HG03432 (cell line): ENCODE measurements at regions not wholly inside any gene's neighbourhood (a gene's known extent, or its start where the extent isn't known, plus 50 kb on each side); places are given as distances from the start of the nearest gene placed in this dataset.

Experiments used
- ATAC-seq: cut with Tn5 transposase; IDR thresholded peaks from one replicate; pipeline ENCODE4 v1.9.1; 2021; ENCODE audit warnings: mild to moderate bottlenecking, moderate library complexity; ENCODE audit not compliant: unreplicated experiment

GRCh38 chr2:235139956-235140800, 188.4 kb downstream of the SH3BP4 start:
- ATAC-seq, result no peak

- ATAC-seq, result no peak
These were observed 188.9 kb downstream of the SH3BP4 start for GRCh38 chr2:235140801-235141081.

GRCh38 chr2:235141411-235142128, 189.8 kb downstream of the SH3BP4 start:
- no peak for ATAC-seq

GRCh38 chr2:235142601-235143000, 190.8 kb downstream of the SH3BP4 start:
- no peak for ATAC-seq

GRCh38 chr2:235143789-235144188, 192.0 kb downstream of the SH3BP4 start:
- ATAC-seq, result no peak

GRCh38 chr2:235144291-235144690, 192.5 kb downstream of the SH3BP4 start:
- no peak for ATAC-seq

GRCh38 chr2:235146206-235146605, 194.4 kb downstream of the SH3BP4 start:
- ATAC-seq, result no peak

GRCh38 chr2:235146871-235147565, 195.2 kb downstream of the SH3BP4 start:
- no peak for ATAC-seq

GRCh38 chr2:235148201-235149170, 196.7 kb downstream of the SH3BP4 start:
- ATAC-seq, result no peak

- no peak for ATAC-seq
These were observed 197.4 kb downstream of the SH3BP4 start for GRCh38 chr2:235149240-235149659.

- no peak for ATAC-seq
These were observed 197.9 kb downstream of the SH3BP4 start for GRCh38 chr2:235149736-235150135.

- no peak for ATAC-seq
These were observed 199.3 kb downstream of the SH3BP4 start for GRCh38 chr2:235151152-235151551.

- no peak for ATAC-seq
These were observed 203.3 kb downstream of the SH3BP4 start for GRCh38 chr2:235155163-235155562.

- no peak for ATAC-seq
These were observed 204.2 kb downstream of the SH3BP4 start for GRCh38 chr2:235156055-235156454.

GRCh38 chr2:235157746-235158482, 206.1 kb downstream of the SH3BP4 start:
- no peak for ATAC-seq

- ATAC-seq, result no peak
These were observed 208.5 kb downstream of the SH3BP4 start for GRCh38 chr2:235160281-235160810.

- no peak for ATAC-seq
These were observed 209.7 kb downstream of the SH3BP4 start for GRCh38 chr2:235161565-235161964.

- no peak for ATAC-seq
These were observed 210.4 kb downstream of the SH3BP4 start for GRCh38 chr2:235162082-235162836.

GRCh38 chr2:235162837-235163197, 211.0 kb downstream of the SH3BP4 start:
- ATAC-seq, result no peak
